SU-DHL-6 (cell line): ENCODE measurements at regions not wholly inside any gene's neighbourhood (a gene's known extent, or its start where the extent isn't known, plus 50 kb on each side); places are given as distances from the start of the nearest gene placed in this dataset.

Experiments used
- H2AFZ ChIP-seq: fragments of 200-600 bp; sonication (generic); 2 replicates; pipeline ENCODE4 v1.6.1; 2014; ENCODE audit warnings: low read depth, mild to moderate bottlenecking, moderate library complexity, mixed read lengths, antibody characterized with exemption, low read length; ENCODE audit not compliant: severe bottlenecking
- H3F3A ChIP-seq: fragments of 200-600 bp; shearing (Covaris generic); 2 replicates; pipeline ENCODE4 v1.6.0; 2016; ENCODE audit warnings: antibody characterized with exemption, mild to moderate bottlenecking; ENCODE audit not compliant: insufficient read depth
- H3K27ac ChIP-seq: fragments of 200-600 bp; sonication (generic); 2 replicates; pipeline ENCODE4 v1.5.1; 2016; ENCODE audit warnings: low read depth, mild to moderate bottlenecking, low read length, moderate library complexity, mixed read lengths
- H3K27me3 ChIP-seq: fragments of 200-600 bp; sonication (generic), shearing (Covaris generic); 2 replicates; pipeline ENCODE4 v1.6.0; 2014; ENCODE audit warnings: mild to moderate bottlenecking, low read length
- H3K36me3 ChIP-seq: fragments of 200-600 bp; sonication (generic); 2 replicates; pipeline ENCODE4 v1.6.1; 2014; ENCODE audit warnings: mild to moderate bottlenecking, low read length, mixed read lengths
- H3K4me2 ChIP-seq: fragments of 300-600, 200-600 bp; shearing (Covaris generic), sonication (generic); 2 replicates; pipeline ENCODE4 v1.6.0; 2014; ENCODE audit warnings: low read length, low read depth, mild to moderate bottlenecking; ENCODE audit not compliant: poor library complexity, severe bottlenecking
- H3K4me3 ChIP-seq: fragments of 200-600 bp; sonication (generic); 2 replicates; pipeline ENCODE4 v1.5.1; 2014; ENCODE audit warnings: antibody characterized with exemption, low read length, mild to moderate bottlenecking, mixed read lengths; ENCODE audit not compliant: insufficient read depth, poor library complexity, severe bottlenecking
- H3K79me2 ChIP-seq: fragments of 200-600 bp; sonication (generic); 2 replicates; pipeline ENCODE4 v1.6.1; 2014; ENCODE audit warnings: mild to moderate bottlenecking, low read length, moderate library complexity; ENCODE audit not compliant: insufficient read depth
- H3K9ac ChIP-seq: fragments of 200-600 bp; sonication (generic); 2 replicates; pipeline ENCODE4 v1.7.0; 2014; ENCODE audit warnings: mild to moderate bottlenecking, low read length
- H3K9me2 ChIP-seq: fragments of 200-600 bp; sonication (generic); replicated peaks from 2 replicates; pipeline ENCODE4 v1.6.1; 2014; ENCODE audit warnings: low read length; ENCODE audit not compliant: insufficient read depth
- H3K9me3 ChIP-seq: fragments of 200-600 bp; sonication (generic); 2 replicates; pipeline ENCODE4 v1.6.1; 2014; ENCODE audit warnings: low read length, mixed read lengths; ENCODE audit not compliant: insufficient read depth
- H4K20me1 ChIP-seq: fragments of 200-600 bp; sonication (generic); 2 replicates; pipeline ENCODE4 v1.6.1; 2014; ENCODE audit warnings: low read depth, mild to moderate bottlenecking, antibody characterized with exemption, low read length, moderate library complexity, mixed read lengths
- CTCF ChIP-seq: fragments of 200-600 bp; sonication (generic); IDR thresholded peaks from one replicate; pipeline ENCODE4 v1.5.1; 2017; ENCODE audit warnings: antibody characterized with exemption, mild to moderate bottlenecking, low read length, moderate library complexity; ENCODE audit not compliant: insufficient read depth, poor library complexity, severe bottlenecking
- EZH2phosphoT487 ChIP-seq: fragments of 200-600 bp; sonication (generic), shearing (Covaris generic); conservative IDR thresholded peaks from 2 replicates; pipeline ENCODE4 v1.6.1; 2018; ENCODE audit warnings: mild to moderate bottlenecking, antibody characterized with exemption, low read length, moderate library complexity, mixed read lengths

GRCh38 chr4:57774681-57775080 is 664.5 kb upstream of the IGFBP7 start:
- no peak overlapping the region for H3K9ac ChIP-seq
- TF ChIP-seq CTCF: no peak
- no peak for TF ChIP-seq EZH2phosphoT487
- H3K9me2 ChIP-seq: no peaks in the 10 kb centered on the region
- no peak overlapping the region for H2AFZ ChIP-seq
- H3K27me3 ChIP-seq: no peaks in the 10 kb centered on the region
- H4K20me1 ChIP-seq: no peaks in the 10 kb centered on the region
- H3K79me2 ChIP-seq: no peaks in the 10 kb centered on the region
- no peak overlapping the region for H3K27ac ChIP-seq
- no peaks in the 10 kb centered on the region for H3K36me3 ChIP-seq
- H3F3A ChIP-seq: no peaks in the 10 kb centered on the region
- no peak overlapping the region for H3K4me2 ChIP-seq
- no peak overlapping the region for H3K4me3 ChIP-seq
- H3K9me3 ChIP-seq: no peaks in the 10 kb centered on the region

- Histone ChIP-seq H3K9ac (no peak overlapping the region), H3K4me2 (no peak overlapping the region), H3K9me3 (no peaks in the 10 kb centered on the region), H3F3A (no peaks in the 10 kb centered on the region), H3K9me2 (no peaks in the 10 kb centered on the region), H3K27ac (no peak overlapping the region), H2AFZ (no peak overlapping the region), H3K36me3 (no peaks in the 10 kb centered on the region), H4K20me1 (no peaks in the 10 kb centered on the region), H3K4me3 (no peak overlapping the region), H3K27me3 (no peaks in the 10 kb centered on the region), H3K79me2 (no peaks in the 10 kb centered on the region)
- no peak for TF ChIP-seq CTCF
- no peak for TF ChIP-seq EZH2phosphoT487
Observed at GRCh38 chr4:57774171-57774570, 664.0 kb upstream of the IGFBP7 start.

GRCh38 chr4:57766341-57766740 is 656.2 kb upstream of the IGFBP7 start:
- no peak overlapping the region for H3K4me2 ChIP-seq
- no peaks in the 10 kb centered on the region for H4K20me1 ChIP-seq
- no peak overlapping the region for H3K9ac ChIP-seq
- no peak overlapping the region for H3K27ac ChIP-seq
- H3K79me2 ChIP-seq: no peaks in the 10 kb centered on the region
- H3K9me3 ChIP-seq: no peaks in the 10 kb centered on the region
- no peaks in the 10 kb centered on the region for H3K36me3 ChIP-seq
- H2AFZ ChIP-seq: no peak overlapping the region
- H3K4me3 ChIP-seq: no peak overlapping the region
- no peaks in the 10 kb centered on the region for H3K9me2 ChIP-seq
- TF ChIP-seq EZH2phosphoT487 (no peak), CTCF (no peak)
- H3F3A ChIP-seq: no peaks in the 10 kb centered on the region
- no peaks in the 10 kb centered on the region for H3K27me3 ChIP-seq

- Histone ChIP-seq H3K79me2 (no peaks in the 10 kb centered on the region), H3K4me3 (no peak overlapping the region), H2AFZ (no peak overlapping the region), H3K9me2 (no peaks in the 10 kb centered on the region), H3K27ac (no peak overlapping the region), H3K9ac (no peak overlapping the region), H4K20me1 (no peaks in the 10 kb centered on the region), H3K9me3 (no peaks in the 10 kb centered on the region), H3K36me3 (no peaks in the 10 kb centered on the region), H3K27me3 (no peaks in the 10 kb centered on the region), H3F3A (no peaks in the 10 kb centered on the region), H3K4me2 (no peak overlapping the region)
- TF ChIP-seq CTCF (no peak), EZH2phosphoT487 (no peak)
Observed at GRCh38 chr4:57764856-57765255, 654.7 kb upstream of the IGFBP7 start.
